ENCODE measurements at regions not wholly inside any gene's neighbourhood (a gene's known extent, or its start where the extent isn't known, plus 50 kb on each side); places are given as distances from the start of the nearest gene placed in this dataset.

DNA sequence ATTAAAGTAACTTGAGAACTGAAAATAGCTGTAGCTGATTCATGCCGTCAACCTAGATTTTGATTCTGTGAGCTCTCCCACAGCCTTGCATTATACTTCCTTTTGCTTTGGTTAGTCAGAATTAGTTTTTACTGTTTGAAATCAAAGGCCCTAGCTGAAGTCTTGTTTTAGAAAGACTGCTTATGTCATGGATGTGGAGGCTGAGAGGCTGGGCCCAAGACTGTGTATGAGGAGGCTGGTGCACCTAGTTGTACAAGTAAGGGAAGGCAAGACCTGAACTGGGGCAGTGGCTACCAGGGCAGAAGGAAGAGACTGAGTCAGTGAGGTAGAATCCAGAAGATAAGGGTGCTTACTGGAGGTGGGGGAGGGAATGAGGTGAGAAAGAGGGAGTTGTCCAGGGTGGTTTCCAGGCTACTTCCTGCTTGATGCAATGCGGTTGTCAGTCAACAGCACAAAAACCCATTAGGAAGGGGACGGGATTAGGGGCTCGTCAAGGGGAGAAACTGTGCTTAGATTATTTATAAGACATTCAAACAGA, 76.2 kb upstream of the PAGE3 start:
- TF ChIP-seq, protein P1, sequence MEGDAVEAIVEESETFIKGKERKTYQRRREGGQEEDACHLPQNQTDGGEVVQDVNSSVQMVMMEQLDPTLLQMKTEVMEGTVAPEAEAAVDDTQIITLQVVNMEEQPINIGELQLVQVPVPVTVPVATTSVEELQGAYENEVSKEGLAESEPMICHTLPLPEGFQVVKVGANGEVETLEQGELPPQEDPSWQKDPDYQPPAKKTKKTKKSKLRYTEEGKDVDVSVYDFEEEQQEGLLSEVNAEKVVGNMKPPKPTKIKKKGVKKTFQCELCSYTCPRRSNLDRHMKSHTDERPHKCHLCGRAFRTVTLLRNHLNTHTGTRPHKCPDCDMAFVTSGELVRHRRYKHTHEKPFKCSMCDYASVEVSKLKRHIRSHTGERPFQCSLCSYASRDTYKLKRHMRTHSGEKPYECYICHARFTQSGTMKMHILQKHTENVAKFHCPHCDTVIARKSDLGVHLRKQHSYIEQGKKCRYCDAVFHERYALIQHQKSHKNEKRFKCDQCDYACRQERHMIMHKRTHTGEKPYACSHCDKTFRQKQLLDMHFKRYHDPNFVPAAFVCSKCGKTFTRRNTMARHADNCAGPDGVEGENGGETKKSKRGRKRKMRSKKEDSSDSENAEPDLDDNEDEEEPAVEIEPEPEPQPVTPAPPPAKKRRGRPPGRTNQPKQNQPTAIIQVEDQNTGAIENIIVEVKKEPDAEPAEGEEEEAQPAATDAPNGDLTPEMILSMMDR (optimal IDR thresholded peaks at IDR 0.05 in 1 of 3, IDR thresholded peaks at IDR 0.05 in 1 of 3, conservative IDR thresholded peaks at IDR 0.05 in 1 of 3; ENCODE audit: extremely low read depth in 1 of 3, insufficient read depth in 2 of 3, low read length in 3 of 3): no peak
- no peak for TF ChIP-seq EZH2 (IDR thresholded peaks at IDR 0.05; ENCODE audit: low read length)
